ENCODE measurements at regions not wholly inside any gene's neighbourhood (a gene's known extent, or its start where the extent isn't known, plus 50 kb on each side); places are given as distances from the start of the nearest gene placed in this dataset.
A peak's percentile ranks its signal among the peaks of the same experiment; 100 is the strongest.
"Not testable (repeated sequence)": the region's sequence is repeated elsewhere in the genome, so short reads cannot be mapped to it uniquely, and the experiment has no call there.

GRCh38 chr10:121690152-121690848 lies 92.1 kb upstream of the FGFR2 start:
- no peak for DNase-seq

GRCh38 chr10:121687095-121687813 lies 89.0 kb upstream of the FGFR2 start:
- peak in 1 of 56 donors; percentile 12 for DNase-seq

GRCh38 chr10:121684276-121684675 lies 86.0 kb upstream of the FGFR2 start:
- DNase-seq = no peak

GRCh38 chr10:121683816-121684215 lies 85.6 kb upstream of the FGFR2 start:
- no peak for DNase-seq

GRCh38 chr10:121683366-121683765 lies 85.1 kb upstream of the FGFR2 start:
- no peak for DNase-seq

GRCh38 chr10:121681997-121682687 lies 83.9 kb upstream of the FGFR2 start:
- peak in 32 of 56 donors; percentile 6 to 70 (median 29) for DNase-seq

- DNase-seq = no peak
Measured at GRCh38 chr10:121680879-121681655, 82.8 kb upstream of the FGFR2 start.

- no peak for DNase-seq
Measured at GRCh38 chr10:121679916-121680315, 81.7 kb upstream of the FGFR2 start.

GRCh38 chr10:121678631-121679174 lies 80.5 kb upstream of the FGFR2 start:
- no peak for DNase-seq

- DNase-seq = no peak
Measured at GRCh38 chr10:121677880-121678279, 79.6 kb upstream of the FGFR2 start.

- DNase-seq = no peak
Measured at GRCh38 chr10:121675344-121675743, 77.1 kb upstream of the FGFR2 start.

- no peak for DNase-seq
Measured at GRCh38 chr10:121674885-121675284, 76.6 kb upstream of the FGFR2 start.

- no peak for DNase-seq
Measured at GRCh38 chr10:121672733-121673132, 74.5 kb upstream of the FGFR2 start.

- not testable (repeated sequence) for DNase-seq
Measured at GRCh38 chr10:121669840-121670239, 71.6 kb upstream of the FGFR2 start.

- DNase-seq = no peak
Measured at GRCh38 chr10:121669028-121669374, 70.8 kb upstream of the FGFR2 start.

- DNase-seq = peak in 46 of 56 donors; percentile 12 to 73 (median 44)
Measured at GRCh38 chr10:121668314-121669027, 70.2 kb upstream of the FGFR2 start.

GRCh38 chr10:121667948-121668313 lies 69.7 kb upstream of the FGFR2 start:
- DNase-seq = no peak

- no peak for DNase-seq
Measured at GRCh38 chr10:121665809-121666208, 67.6 kb upstream of the FGFR2 start.

- peak in 1 of 56 donors; percentile 5 for DNase-seq
Measured at GRCh38 chr10:121664671-121665070, 66.4 kb upstream of the FGFR2 start.

Measured in nucleus accumbens (tissue), 56 donors.